ENCODE measurements at regions not wholly inside any gene's neighbourhood (a gene's known extent, or its start where the extent isn't known, plus 50 kb on each side); places are given as distances from the start of the nearest gene placed in this dataset.

DNA sequence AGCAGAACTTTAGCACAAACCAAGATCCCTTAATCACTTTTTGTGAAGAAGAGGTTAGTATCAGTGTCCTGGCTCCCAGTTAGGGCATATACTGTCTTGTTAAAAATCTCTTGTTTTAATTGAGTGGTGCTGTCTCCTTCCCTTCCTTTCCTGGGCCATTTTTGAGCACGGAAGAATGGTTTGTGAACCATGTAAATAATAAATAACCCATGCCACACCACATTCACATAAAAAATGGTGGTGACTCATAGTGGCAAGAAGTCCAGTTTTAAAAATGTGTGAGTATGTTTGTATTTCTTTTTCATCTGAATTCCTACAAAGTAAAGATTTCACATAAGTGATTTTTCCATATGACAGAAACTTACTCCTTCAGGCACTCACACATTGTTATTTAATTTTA, 59.1 kb upstream of the SPRED1 start:
- Histone ChIP-seq H3K4me2 (replicated peaks; ENCODE audit: low read depth, low read length, poor library complexity, severe bottlenecking) (no peak overlapping the region), H3K4me3 (ENCODE audit: control extremely low read depth in 1 of 5, extremely low read depth in 1 of 5, insufficient read depth in 1 of 5, low read depth in 2 of 5, low read length in 4 of 5) (no peak overlapping the region), H3K27ac (ENCODE audit: low read length in 2 of 2) (no peak overlapping the region), H3K27me3 (replicated peaks in 1 of 4; ENCODE audit: control extremely low read depth in 1 of 4, control insufficient read depth in 3 of 4, insufficient read depth in 4 of 4, low read length in 3 of 4) (peaks cover 0 to 9% (median 1%) of the 10 kb centered on the region in 4 experiments), H3K36me3 (replicated peaks in 1 of 2; ENCODE audit: control extremely low read depth in 1 of 2, control insufficient read depth in 1 of 2, extremely low read depth in 1 of 2, insufficient read depth in 2 of 2, low read length in 1 of 2) (no peaks in the 10 kb centered on the region), H3K4me1 (ENCODE audit: control insufficient read depth in 2 of 2, insufficient read depth in 2 of 2, low read length in 2 of 2) (no peaks in the 10 kb centered on the region), H3K9me3 (ENCODE audit: control extremely low read depth in 1 of 3, control insufficient read depth in 2 of 3, insufficient read depth in 1 of 3, low read length in 2 of 3) (no peaks in the 10 kb centered on the region), H4K20me1 (ENCODE audit: control insufficient read depth, insufficient read depth, low read length, poor library complexity, severe bottlenecking) (no peaks in the 10 kb centered on the region), H2AFZ (ENCODE audit: insufficient read depth, low read depth, low read length, poor library complexity, severe bottlenecking) (no peak overlapping the region), H3K79me2 (ENCODE audit: control insufficient read depth, insufficient read depth, low read length) (no peaks in the 10 kb centered on the region), H3K9ac (ENCODE audit: low read length) (no peak overlapping the region)
- no peaks in the 10 kb centered on the region for H3K9me3 Mint-ChIP-seq (ENCODE audit: insufficient read depth)
- ATAC-seq (ENCODE audit: low read depth) = no peak
- intact Hi-C loops (cut with micrococcal nuclease) = no loop called here
- no peaks in the 10 kb centered on the region for H3K4me1 Mint-ChIP-seq
- peaks cover 25% of the 10 kb centered on the region for H3K27me3 Mint-ChIP-seq
- no peak overlapping the region for H3K4me3 Mint-ChIP-seq
- CTCF ChIA-PET = no interaction called here
- H3K27ac Mint-ChIP-seq = no peak overlapping the region
- no peak for DNase-seq
- POLR2A ChIA-PET = no interaction called here
- TF ChIP-seq EZH2 (IDR thresholded peaks at IDR 0.05; ENCODE audit: borderline replicate concordance, insufficient read depth, low read depth, low read length, poor library complexity, severe bottlenecking) (no peak), CTCF (IDR thresholded peaks at IDR 0.05) (no peak)
- WGBS (ENCODE audit: insufficient coverage) = no CpG with 5 or more reads among the region's 1 CpG

GRCh38 chr15:38195191-38195901, 57.3 kb upstream of the SPRED1 start:
- H3K9ac ChIP-seq (ENCODE audit: low read length) = no peak overlapping the region
- no peak overlapping the region for H3K4me2 ChIP-seq (replicated peaks; ENCODE audit: low read depth, low read length, poor library complexity, severe bottlenecking)
- WGBS (ENCODE audit: insufficient coverage) = no CpG with 5 or more reads among the region's 5 CpGs
- intact Hi-C loops (cut with micrococcal nuclease) = no loop called here
- POLR2A ChIA-PET = no interaction called here
- H3K79me2 ChIP-seq (ENCODE audit: control insufficient read depth, insufficient read depth, low read length) = no peaks in the 10 kb centered on the region
- H3K4me1 ChIP-seq (ENCODE audit: control insufficient read depth in 2 of 2, insufficient read depth in 2 of 2, low read length in 2 of 2) = no peaks in the 10 kb centered on the region
- no peak for TF ChIP-seq EZH2 (IDR thresholded peaks at IDR 0.05; ENCODE audit: borderline replicate concordance, insufficient read depth, low read depth, low read length, poor library complexity, severe bottlenecking)
- TF ChIP-seq CTCF (IDR thresholded peaks at IDR 0.05) = no peak
- H3K36me3 ChIP-seq (replicated peaks in 1 of 2; ENCODE audit: control extremely low read depth in 1 of 2, control insufficient read depth in 1 of 2, extremely low read depth in 1 of 2, insufficient read depth in 2 of 2, low read length in 1 of 2) = no peaks in the 10 kb centered on the region
- H3K27me3 ChIP-seq (replicated peaks in 1 of 4; ENCODE audit: control extremely low read depth in 1 of 4, control insufficient read depth in 3 of 4, insufficient read depth in 4 of 4, low read length in 3 of 4) = peaks cover 0 to 9% (median 1%) of the 10 kb centered on the region in 4 experiments
- H3K27ac ChIP-seq (ENCODE audit: low read length in 2 of 2) = no peak overlapping the region
- no peaks in the 10 kb centered on the region for H3K9me3 ChIP-seq (ENCODE audit: control extremely low read depth in 1 of 3, control insufficient read depth in 2 of 3, insufficient read depth in 1 of 3, low read length in 2 of 3)
- H2AFZ ChIP-seq (ENCODE audit: insufficient read depth, low read depth, low read length, poor library complexity, severe bottlenecking) = no peak overlapping the region
- H3K27ac Mint-ChIP-seq = no peak overlapping the region
- CTCF ChIA-PET = interaction anchor here (1.1 kb wide), 1 partner anchor 16 kb away, joined by 3 read pairs; no protein-coding TSS in a partner anchor
- H3K27me3 Mint-ChIP-seq = peaks cover 25% of the 10 kb centered on the region
- no peak overlapping the region for H3K4me3 ChIP-seq (ENCODE audit: control extremely low read depth in 1 of 5, extremely low read depth in 1 of 5, insufficient read depth in 1 of 5, low read depth in 2 of 5, low read length in 4 of 5)
- H4K20me1 ChIP-seq (ENCODE audit: control insufficient read depth, insufficient read depth, low read length, poor library complexity, severe bottlenecking) = no peaks in the 10 kb centered on the region
- ATAC-seq (ENCODE audit: low read depth) = no peak
- DNase-seq = no peak
- no peaks in the 10 kb centered on the region for H3K4me1 Mint-ChIP-seq
- H3K9me3 Mint-ChIP-seq (ENCODE audit: insufficient read depth) = no peaks in the 10 kb centered on the region
- no peak overlapping the region for H3K4me3 Mint-ChIP-seq
